OCI-LY7 (cell line): ENCODE measurements at regions not wholly inside any gene's neighbourhood (a gene's known extent, or its start where the extent isn't known, plus 50 kb on each side); places are given as distances from the start of the nearest gene placed in this dataset.

Experiments
- EZH2phosphoT487 ChIP-seq: fragments of 200-600 bp; sonication (generic); IDR thresholded peaks from 2 replicates; pipeline ENCODE4 v1.6.1; 2018; ENCODE audit warnings: low read depth, borderline replicate concordance, mild to moderate bottlenecking, mixed run types, antibody characterized with exemption, low read length, moderate library complexity, mixed read lengths
- TF ChIP-seq, protein P1 (sequence below): fragments of 200-600 bp; sonication (generic); conservative IDR thresholded peaks from 2 replicates; pipeline ENCODE4 v1.5.1; 2014; ENCODE audit warnings: mild to moderate bottlenecking, antibody characterized with exemption, low read length, moderate library complexity, mixed read lengths

DNA sequence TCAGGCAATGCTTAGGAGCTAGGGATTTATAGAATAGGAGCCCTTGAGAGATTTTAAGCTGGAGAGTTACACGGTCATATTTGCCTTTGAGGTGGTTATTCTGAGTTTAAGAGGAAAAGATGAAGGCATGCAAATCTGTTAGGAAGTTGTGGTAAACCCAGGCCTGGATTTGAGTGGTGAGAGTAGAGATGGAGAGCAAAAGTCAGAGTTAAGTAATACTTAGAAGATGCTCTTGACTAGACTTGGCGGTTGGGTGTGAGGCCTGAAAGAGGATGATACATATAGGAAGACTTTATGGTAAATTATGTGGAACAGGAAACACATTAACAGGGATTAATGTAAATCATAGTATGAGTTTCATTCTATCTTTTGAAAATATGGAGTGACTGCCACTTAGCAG is 136.0 kb upstream of the ARX start:
- TF ChIP-seq, protein P1, sequence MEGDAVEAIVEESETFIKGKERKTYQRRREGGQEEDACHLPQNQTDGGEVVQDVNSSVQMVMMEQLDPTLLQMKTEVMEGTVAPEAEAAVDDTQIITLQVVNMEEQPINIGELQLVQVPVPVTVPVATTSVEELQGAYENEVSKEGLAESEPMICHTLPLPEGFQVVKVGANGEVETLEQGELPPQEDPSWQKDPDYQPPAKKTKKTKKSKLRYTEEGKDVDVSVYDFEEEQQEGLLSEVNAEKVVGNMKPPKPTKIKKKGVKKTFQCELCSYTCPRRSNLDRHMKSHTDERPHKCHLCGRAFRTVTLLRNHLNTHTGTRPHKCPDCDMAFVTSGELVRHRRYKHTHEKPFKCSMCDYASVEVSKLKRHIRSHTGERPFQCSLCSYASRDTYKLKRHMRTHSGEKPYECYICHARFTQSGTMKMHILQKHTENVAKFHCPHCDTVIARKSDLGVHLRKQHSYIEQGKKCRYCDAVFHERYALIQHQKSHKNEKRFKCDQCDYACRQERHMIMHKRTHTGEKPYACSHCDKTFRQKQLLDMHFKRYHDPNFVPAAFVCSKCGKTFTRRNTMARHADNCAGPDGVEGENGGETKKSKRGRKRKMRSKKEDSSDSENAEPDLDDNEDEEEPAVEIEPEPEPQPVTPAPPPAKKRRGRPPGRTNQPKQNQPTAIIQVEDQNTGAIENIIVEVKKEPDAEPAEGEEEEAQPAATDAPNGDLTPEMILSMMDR = no peak
- no peak for TF ChIP-seq EZH2phosphoT487
